HEK293 (cell line): ENCODE measurements at regions not wholly inside any gene's neighbourhood (a gene's known extent, or its start where the extent isn't known, plus 50 kb on each side); places are given as distances from the start of the nearest gene placed in this dataset.

Experiments used
- CTCF ChIA-PET: fragments of 350-600 bp; formaldehyde crosslinking; extraction: SDS; loops from one replicate; lab custom pipeline; 2021; ENCODE audit warnings: antibody characterized with exemption; lab: Yijun Ruan, JAX
- POLR2A ChIA-PET: fragments of 300-600 bp; formaldehyde crosslinking; extraction: SDS; loops from one replicate; lab custom pipeline; 2020; ENCODE audit warnings: antibody characterized with exemption, inconsistent platforms; lab: Yijun Ruan, JAX
- H3K27ac ChIP-seq: fragments of 200-500 bp; sonication (Bioruptor generic); 2 replicates; pipeline ENCODE4 v1.5.1; 2014; ENCODE audit warnings: low read depth, low read length, control low read depth, inconsistent platforms; ENCODE audit errors: extremely low read depth
- H3K36me3 ChIP-seq, 2 experiments: fragments of 200-500 bp in 1 of 2; sonication (Bioruptor generic) in 1 of 2; 1 replicate in 1 of 2; 2 replicates in 1 of 2; pipeline ENCODE4 v1.5.1; 2014 to 2017; ENCODE audit warnings: inconsistent platforms in 2 of 2, low read length in 2 of 2; ENCODE audit not compliant: control insufficient read depth in 2 of 2, insufficient read depth in 1 of 2
- H3K4me1 ChIP-seq: fragments of 200-500 bp; sonication (Bioruptor generic); 2 replicates; pipeline ENCODE4 v1.5.1; 2014; ENCODE audit warnings: mild to moderate bottlenecking, low read length, inconsistent platforms; ENCODE audit not compliant: control insufficient read depth, insufficient read depth
- H3K4me3 ChIP-seq: 2 replicates; pipeline ENCODE4 v1.5.1; 2011; ENCODE audit warnings: low read depth, mild to moderate bottlenecking, control low read depth, low read length, moderate library complexity
- H3K9me3 ChIP-seq: fragments of 200-500 bp; sonication (Bioruptor generic); 2 replicates; pipeline ENCODE4 v1.5.1; 2014; ENCODE audit warnings: low read depth, low read length, inconsistent platforms; ENCODE audit not compliant: control insufficient read depth, insufficient read depth
- HOXA7 ChIP-seq: sonication (generic); formaldehyde crosslinking; IDR thresholded peaks from 2 replicates; pipeline ENCODE4 v1.8.1; 2022; ENCODE audit warnings: missing genetic modification reagents, borderline replicate concordance
- KLF8 ChIP-seq: fragments of 450-650 bp; formaldehyde crosslinking; IDR thresholded peaks from 2 replicates; pipeline ENCODE4 v1.5.1; 2016; ENCODE audit warnings: missing biosample characterization, missing genetic modification characterization
- MYNN ChIP-seq: fragments of 450-650 bp; formaldehyde crosslinking; IDR thresholded peaks from 2 replicates; pipeline ENCODE4 v1.5.1; 2016; ENCODE audit warnings: missing biosample characterization, missing genetic modification characterization, borderline replicate concordance
- YY2 ChIP-seq: fragments of 450-650 bp; formaldehyde crosslinking; IDR thresholded peaks from 2 replicates; pipeline ENCODE4 v1.5.1; 2016; ENCODE audit warnings: missing biosample characterization, missing genetic modification characterization
- ZBTB1 ChIP-seq: fragments of 450-650 bp; formaldehyde crosslinking; IDR thresholded peaks from 2 replicates; pipeline ENCODE4 v1.5.1; 2016; ENCODE audit warnings: missing biosample characterization, missing genetic modification characterization
- ZBTB7A ChIP-seq: fragments of 450-650 bp; formaldehyde crosslinking; IDR thresholded peaks from 2 replicates; pipeline ENCODE4 v1.5.1; 2016; ENCODE audit warnings: low read depth, missing biosample characterization, missing genetic modification characterization
- ZNF114 ChIP-seq: fragments of 450-650 bp; formaldehyde crosslinking; IDR thresholded peaks from 2 replicates; pipeline ENCODE4 v1.5.0; 2017; ENCODE audit warnings: missing biosample characterization, missing genetic modification characterization
- ZNF138 ChIP-seq: fragments of 450-650 bp; formaldehyde crosslinking; IDR thresholded peaks from 2 replicates; pipeline ENCODE4 v1.5.1; 2016; ENCODE audit warnings: missing biosample characterization, missing genetic modification characterization, borderline replicate concordance
- ZNF18 ChIP-seq: fragments of 450-650 bp; formaldehyde crosslinking; IDR thresholded peaks from 2 replicates; pipeline ENCODE4 v1.5.1; 2016; ENCODE audit warnings: missing biosample characterization, missing genetic modification characterization
- ZNF24 ChIP-seq: fragments of 450-650 bp; formaldehyde crosslinking; IDR thresholded peaks from 2 replicates; pipeline ENCODE4 v1.5.1; 2016; ENCODE audit warnings: missing biosample characterization, missing genetic modification characterization
- ZNF248 ChIP-seq: fragments of 450-650 bp; formaldehyde crosslinking; IDR thresholded peaks from 2 replicates; pipeline ENCODE4 v1.5.1; 2017; ENCODE audit warnings: missing biosample characterization, missing genetic modification characterization
- ZNF266 ChIP-seq: fragments of 450-650 bp; formaldehyde crosslinking; IDR thresholded peaks from 2 replicates; pipeline ENCODE4 v1.5.1; 2016; ENCODE audit warnings: missing biosample characterization, missing genetic modification characterization, low read depth
- ZNF274 ChIP-seq, 2 experiments: fragments of 200-500 bp in 1 of 2; fragments of 450-650 bp in 1 of 2; sonication (Bioruptor generic) in 1 of 2; formaldehyde crosslinking in 1 of 2; IDR thresholded peaks; 2 replicates each; pipeline versions ENCODE4 v1.5.1 to v1.6.1; 2014 to 2016; ENCODE audit warnings: borderline replicate concordance in 1 of 2, inconsistent platforms in 1 of 2, low read length in 1 of 2, missing biosample characterization in 1 of 2, missing genetic modification characterization in 1 of 2
- ZNF302 ChIP-seq: fragments of 450-650 bp; formaldehyde crosslinking; IDR thresholded peaks from 2 replicates; pipeline ENCODE4 v1.5.1; 2016; ENCODE audit warnings: missing biosample characterization, missing genetic modification characterization, low read depth
- ZNF341 ChIP-seq: fragments of 450-650 bp; formaldehyde crosslinking; IDR thresholded peaks from 2 replicates; pipeline ENCODE4; 2016; ENCODE audit warnings: low read depth, missing biosample characterization, missing genetic modification characterization
- ZNF394 ChIP-seq: fragments of 450-650 bp; formaldehyde crosslinking; IDR thresholded peaks from 2 replicates; pipeline ENCODE4 v1.5.1; 2016; ENCODE audit warnings: missing biosample characterization, missing genetic modification characterization, mild to moderate bottlenecking, moderate library complexity, borderline replicate concordance
- ZNF398 ChIP-seq: fragments of 450-650 bp; formaldehyde crosslinking; IDR thresholded peaks from 2 replicates; pipeline ENCODE4 v1.5.1; 2017; ENCODE audit warnings: missing biosample characterization, missing genetic modification characterization
- ZNF416 ChIP-seq: fragments of 450-650 bp; formaldehyde crosslinking; IDR thresholded peaks from 2 replicates; pipeline ENCODE4 v1.5.1; 2016; ENCODE audit warnings: missing biosample characterization, missing genetic modification characterization
- ZNF473 ChIP-seq: fragments of 450-650 bp; formaldehyde crosslinking; IDR thresholded peaks from 2 replicates; pipeline ENCODE4 v1.5.1; 2017; ENCODE audit warnings: missing biosample characterization, missing genetic modification characterization
- ZNF530 ChIP-seq: fragments of 450-650 bp; formaldehyde crosslinking; IDR thresholded peaks from 2 replicates; pipeline ENCODE4 v1.5.1; 2016; ENCODE audit warnings: low read depth, missing biosample characterization, missing genetic modification characterization
- ZNF549 ChIP-seq: fragments of 450-650 bp; IDR thresholded peaks from 2 replicates; pipeline ENCODE4 v1.5.1; 2018; ENCODE audit warnings: missing biosample characterization, missing genetic modification characterization, mild to moderate bottlenecking, inconsistent platforms, moderate library complexity
- ZNF585B ChIP-seq: fragments of 450-650 bp; formaldehyde crosslinking; IDR thresholded peaks from 2 replicates; pipeline ENCODE4 v1.5.1; 2016; ENCODE audit warnings: missing biosample characterization, missing genetic modification characterization
- ZNF701 ChIP-seq: fragments of 450-650 bp; formaldehyde crosslinking; IDR thresholded peaks from 2 replicates; pipeline ENCODE4 v1.5.1; 2016; ENCODE audit warnings: missing biosample characterization, missing genetic modification characterization
- ZNF791 ChIP-seq: fragments of 450-650 bp; formaldehyde crosslinking; IDR thresholded peaks from 2 replicates; pipeline ENCODE4 v1.5.1; 2016; ENCODE audit warnings: missing biosample characterization, missing genetic modification characterization
- ZNF792 ChIP-seq: fragments of 450-650 bp; formaldehyde crosslinking; IDR thresholded peaks from 2 replicates; pipeline ENCODE4 v1.5.1; 2016; ENCODE audit warnings: missing biosample characterization, missing genetic modification characterization
- ZSCAN18 ChIP-seq: fragments of 450-650 bp; formaldehyde crosslinking; IDR thresholded peaks from 2 replicates; pipeline ENCODE4 v1.5.1; 2016; ENCODE audit warnings: missing biosample characterization, missing genetic modification characterization

GRCh38 chr2:41716497-41716896 is 331.3 kb upstream of the PKDCC start:
- no peaks in the 10 kb centered on the region for H3K9me3 ChIP-seq
- no peaks in the 10 kb centered on the region for H3K36me3 ChIP-seq
- no peak overlapping the region for H3K4me3 ChIP-seq
- H3K27ac ChIP-seq = no peak overlapping the region
- POLR2A ChIA-PET = no interaction called here
- CTCF ChIA-PET = interaction anchor here (0.6 kb wide), 1 partner anchor 18 kb away, joined by 4 read pairs; no protein-coding TSS in a partner anchor
- TF ChIP-seq ZNF791 (tag by site-specific recombination) (no peak), ZBTB1 (no peak), ZNF473 (no peak), ZNF416 (no peak), ZNF701 (tag by site-specific recombination) (no peak), ZNF138 (no peak), ZNF341 (tag by site-specific recombination) (no peak)
- H3K4me1 ChIP-seq = no peaks in the 10 kb centered on the region

GRCh38 chr2:41717839-41718238 is 330.0 kb upstream of the PKDCC start:
- H3K4me1 ChIP-seq = no peaks in the 10 kb centered on the region
- TF ChIP-seq ZSCAN18 (no peak), HOXA7 (no peak), MYNN (no peak), ZNF266 (tag by site-specific recombination) (no peak)
- ChIA-PET POLR2A (no interaction called here), CTCF (interaction anchor here (0.9 kb wide), 1 partner anchor 303 kb away, joined by 3 read pairs; no protein-coding TSS in a partner anchor)
- no peaks in the 10 kb centered on the region for H3K9me3 ChIP-seq
- H3K36me3 ChIP-seq = no peaks in the 10 kb centered on the region
- H3K4me3 ChIP-seq = no peak overlapping the region
- H3K27ac ChIP-seq = no peak overlapping the region

- Histone ChIP-seq H3K9me3 (no peaks in the 10 kb centered on the region), H3K27ac (no peak overlapping the region), H3K4me3 (no peak overlapping the region), H3K4me1 (no peaks in the 10 kb centered on the region; the same call in 1 of the 2 replicates), H3K36me3 (no peaks in the 10 kb centered on the region)
- CTCF ChIA-PET = no interaction called here
- no peak for TF ChIP-seq YY2 (tag by site-specific recombination)
- no peak for TF ChIP-seq ZNF530 (tag by site-specific recombination)
- no peak for TF ChIP-seq ZNF394 (tag by site-specific recombination)
- no peak for TF ChIP-seq ZBTB7A (tag by site-specific recombination)
- TF ChIP-seq ZNF792 (tag by site-specific recombination) = no peak
- no peak for TF ChIP-seq KLF8 (tag by site-specific recombination)
- no peak for TF ChIP-seq ZNF24 (tag by site-specific recombination)
- TF ChIP-seq ZNF114 = no peak
- POLR2A ChIA-PET = no interaction called here
Measured at GRCh38 chr2:41718705-41719104, 329.1 kb upstream of the PKDCC start.

GRCh38 chr2:41719756-41720155 is 328.1 kb upstream of the PKDCC start:
- ChIA-PET CTCF (no interaction called here), POLR2A (no interaction called here)
- H3K27ac ChIP-seq = no peak overlapping the region
- no peaks in the 10 kb centered on the region for H3K36me3 ChIP-seq
- H3K9me3 ChIP-seq = no peaks in the 10 kb centered on the region
- H3K4me3 ChIP-seq = no peak overlapping the region
- H3K4me1 ChIP-seq = no peaks in the 10 kb centered on the region; the same call in 1 of the 2 replicates
- TF ChIP-seq ZNF398 (tag by site-specific recombination) (no peak), ZNF18 (no peak), ZNF549 (tag by site-specific recombination) (no peak), ZNF274 (IDR thresholded peaks at IDR 0.05; ENCODE audit: low read length) (no peak), ZNF274 (tag by site-specific recombination; IDR thresholded peaks at IDR 0.05; ENCODE audit: borderline replicate concordance) (no peak), ZNF585B (tag by site-specific recombination) (no peak), ZNF302 (tag by site-specific recombination) (no peak), ZNF248 (no peak)
